Nucleus accumbens (tissue), 56 donors: ENCODE measurements at regions not wholly inside any gene's neighbourhood (a gene's known extent, or its start where the extent isn't known, plus 50 kb on each side); places are given as distances from the start of the nearest gene placed in this dataset.
"Not testable (repeated sequence)": the region's sequence is repeated elsewhere in the genome, so short reads cannot be mapped to it uniquely, and the experiment has no call there.

Experiments used
- DNase-seq, 56 donors: peaks; one replicate each; lab custom pipeline; 2025; lab: John Stamatoyannopoulos, UW

- no peak for DNase-seq
Observed at GRCh38 chr12:78568321-78569020, 296.1 kb upstream of the SYT1 start.

GRCh38 chr12:78571953-78572352, 292.6 kb upstream of the SYT1 start:
- no peak for DNase-seq

- not testable (repeated sequence) for DNase-seq
Observed at GRCh38 chr12:78575208-78575607, 289.4 kb upstream of the SYT1 start.

GRCh38 chr12:78579846-78580245, 284.7 kb upstream of the SYT1 start:
- no peak for DNase-seq

- no peak for DNase-seq
Observed at GRCh38 chr12:78580296-78580695, 284.3 kb upstream of the SYT1 start.

- DNase-seq, result no peak
Observed at GRCh38 chr12:78584695-78585094, 279.9 kb upstream of the SYT1 start.

- DNase-seq, result no peak
Observed at GRCh38 chr12:78585132-78585531, 279.4 kb upstream of the SYT1 start.

- no peak for DNase-seq
Observed at GRCh38 chr12:78586790-78587189, 277.8 kb upstream of the SYT1 start.

- DNase-seq, result no peak
Observed at GRCh38 chr12:78599366-78599765, 265.2 kb upstream of the SYT1 start.

- no peak for DNase-seq
Observed at GRCh38 chr12:78600541-78600940, 264.0 kb upstream of the SYT1 start.

- no peak for DNase-seq
Observed at GRCh38 chr12:78611504-78611903, 253.1 kb upstream of the SYT1 start.

GRCh38 chr12:78612190-78612589, 252.4 kb upstream of the SYT1 start:
- no peak for DNase-seq

- DNase-seq, result no peak
Observed at GRCh38 chr12:78617683-78618082, 246.9 kb upstream of the SYT1 start.

- no peak for DNase-seq
Observed at GRCh38 chr12:78622529-78623195, 241.9 kb upstream of the SYT1 start.

GRCh38 chr12:78628491-78629100, 236.0 kb upstream of the SYT1 start:
- DNase-seq, result no peak

GRCh38 chr12:78636231-78636855, 228.2 kb upstream of the SYT1 start:
- DNase-seq, result no peak

GRCh38 chr12:78641837-78642423, 222.6 kb upstream of the SYT1 start:
- DNase-seq, result no peak

- no peak for DNase-seq
Observed at GRCh38 chr12:78645956-78646355, 218.6 kb upstream of the SYT1 start.

- DNase-seq, result no peak
Observed at GRCh38 chr12:78651755-78652154, 212.8 kb upstream of the SYT1 start.

- DNase-seq, result no peak
Observed at GRCh38 chr12:78666584-78666983, 198.0 kb upstream of the SYT1 start.

GRCh38 chr12:78671295-78671694, 193.3 kb upstream of the SYT1 start:
- no peak for DNase-seq
